GM12891 (cell line): ENCODE measurements at regions not wholly inside any gene's neighbourhood (a gene's known extent, or its start where the extent isn't known, plus 50 kb on each side); places are given as distances from the start of the nearest gene placed in this dataset.

Experiments used
- PAX5 ChIP-seq: IDR thresholded peaks from 2 replicates; pipeline ENCODE4 v1.6.1; 2011; ENCODE audit warnings: low read length, moderate library complexity, mild to moderate bottlenecking; ENCODE audit not compliant: insufficient read depth, severe bottlenecking
- POLR2A ChIP-seq: IDR thresholded peaks from 2 replicates; pipeline ENCODE4 v1.6.1; 2011; ENCODE audit warnings: low read depth, low read length, control low read depth
- POLR2AphosphoS5 ChIP-seq: IDR thresholded peaks from 2 replicates; pipeline ENCODE4 v1.6.1; 2011; ENCODE audit warnings: low read depth, low read length, control low read depth
- POU2F2 ChIP-seq: IDR thresholded peaks from 2 replicates; pipeline ENCODE4 v1.6.1; 2011; ENCODE audit warnings: low read depth, mild to moderate bottlenecking, control low read depth, low read length, moderate library complexity
- SPI1 ChIP-seq: IDR thresholded peaks from 2 replicates; pipeline ENCODE4 v1.6.1; 2011; ENCODE audit warnings: low read depth, low read length, control low read depth
- TAF1 ChIP-seq: IDR thresholded peaks from 2 replicates; pipeline ENCODE4 v1.6.1; 2011; ENCODE audit warnings: low read depth, low read length, control low read depth

GRCh38 chr13:78409172-78409571 lies 194.2 kb downstream of the POU4F1 start:
- TF ChIP-seq POLR2A (no peak), TAF1 (no peak), POLR2AphosphoS5 (no peak), POU2F2 (no peak), PAX5 (no peak), SPI1 (no peak)
